ENCODE measurements at regions not wholly inside any gene's neighbourhood (a gene's known extent, or its start where the extent isn't known, plus 50 kb on each side); places are given as distances from the start of the nearest gene placed in this dataset.

- H3T11ph ChIP-seq (ENCODE audit: low read length), result no peak overlapping the region
- H4K91ac ChIP-seq (ENCODE audit: insufficient read length, low read depth, low read length), result no peak overlapping the region
- Mint-ChIP-seq H3K4me1 (peaks cover 4% of the 10 kb centered on the region in 2 experiments; a peak in 2 of 4 replicates), H3K9me3 (no peaks in the 10 kb centered on the region; a peak in 2 of 5 replicates), H3K4me3 (no peak overlapping the region), H3K27ac (no peak overlapping the region), H3K36me3 (ENCODE audit: insufficient read depth in 1 of 3, low read depth in 3 of 3) (no peaks in the 10 kb centered on the region), H3K27me3 (ENCODE audit: low read depth) (no peaks in the 10 kb centered on the region)
- no peak overlapping the region for H3K4ac ChIP-seq (ENCODE audit: low read depth, low read length)
- H2BK5ac ChIP-seq (ENCODE audit: insufficient read length, low read length), result no peak overlapping the region
- H2AK5ac ChIP-seq (ENCODE audit: insufficient read length, low read length), result no peak overlapping the region
- H4K8ac ChIP-seq (replicated peaks; ENCODE audit: insufficient read length, low read depth, low read length), result no peak overlapping the region
- H2BK20ac ChIP-seq (ENCODE audit: low read depth, low read length, poor library complexity, severe bottlenecking), result no peak overlapping the region
- no peaks in the 10 kb centered on the region for H3K9me3 ChIP-seq (ENCODE audit: control insufficient read depth, low read depth, low read length)
- no peaks in the 10 kb centered on the region for H3K23me2 ChIP-seq (ENCODE audit: insufficient read length, low read depth, low read length, poor library complexity, severe bottlenecking)
- H3K79me1 ChIP-seq (ENCODE audit: insufficient read depth, low read depth, low read length, poor library complexity, severe bottlenecking), result no peaks in the 10 kb centered on the region
- no peak for DNase-seq
- no peaks in the 10 kb centered on the region for H3K4me1 ChIP-seq (ENCODE audit: insufficient read depth, low read length)
- H3K27ac ChIP-seq (ENCODE audit: insufficient read length, low read depth, low read length), result no peak overlapping the region
- TF ChIP-seq CTCF (conservative IDR thresholded peaks at IDR 0.05), result no peak
- no peaks in the 10 kb centered on the region for H3K79me2 ChIP-seq (ENCODE audit: insufficient read depth, low read length)
- H2BK15ac ChIP-seq (ENCODE audit: low read depth, low read length), result no peak overlapping the region
- H4K20me1 ChIP-seq (ENCODE audit: control insufficient read depth, insufficient read depth, insufficient read length), result no peaks in the 10 kb centered on the region
- no peak overlapping the region for H3K23ac ChIP-seq (ENCODE audit: insufficient read length, low read depth, low read length)
- no peak overlapping the region for H3K14ac ChIP-seq (ENCODE audit: insufficient read depth, low read length)
- no peak overlapping the region for H3K56ac ChIP-seq (ENCODE audit: insufficient read length, low read depth, low read length)
- no peak overlapping the region for H3K18ac ChIP-seq (ENCODE audit: insufficient read length, low read depth, low read length)
- no peak overlapping the region for H3K9ac ChIP-seq (ENCODE audit: extremely low read depth, insufficient read length, low read length)
- no peak overlapping the region for H4K5ac ChIP-seq (ENCODE audit: insufficient read length, low read depth, low read length)
- H2AFZ ChIP-seq (ENCODE audit: low read length), result no peak overlapping the region
- H2BK120ac ChIP-seq (ENCODE audit: low read depth, low read length, poor library complexity, severe bottlenecking), result no peak overlapping the region
- no peaks in the 10 kb centered on the region for H3K27me3 ChIP-seq (ENCODE audit: insufficient read depth, low read length)
- WGBS (ENCODE audit: extremely low coverage, insufficient read length, low lambda C conversion rate), result no CpG with 5 or more reads among the region's 1 CpG
- no peak overlapping the region for H2BK12ac ChIP-seq (ENCODE audit: insufficient read length, low read depth, low read length)
- H3K4me2 ChIP-seq (ENCODE audit: insufficient read depth, insufficient read length, low read length), result no peak overlapping the region
These were observed 80.3 kb downstream of the MTNR1B start for GRCh38 chr11:93049740-93050139.
